ENCODE measurements at regions not wholly inside any gene's neighbourhood (a gene's known extent, or its start where the extent isn't known, plus 50 kb on each side); places are given as distances from the start of the nearest gene placed in this dataset.

- no peak for DNase-seq
- no peak for TF ChIP-seq POLR2A (IDR thresholded peaks at IDR 0.05; ENCODE audit: low read length)
- TF ChIP-seq GATA1 (IDR thresholded peaks at IDR 0.05; ENCODE audit: low read depth, low read length) = no peak
Measured at GRCh38 chr18:10009321-10010144, 95.7 kb downstream of the VAPA start.

GRCh38 chr18:10010611-10011015 lies 96.8 kb downstream of the VAPA start:
- TF ChIP-seq GATA1 (IDR thresholded peaks at IDR 0.05; ENCODE audit: low read depth, low read length) = no peak
- no peak for TF ChIP-seq POLR2A (IDR thresholded peaks at IDR 0.05; ENCODE audit: low read length)
- no peak for DNase-seq

GRCh38 chr18:10011061-10011460 lies 97.2 kb downstream of the VAPA start:
- TF ChIP-seq GATA1 (IDR thresholded peaks at IDR 0.05; ENCODE audit: low read depth, low read length) (no peak), POLR2A (IDR thresholded peaks at IDR 0.05; ENCODE audit: low read length) (no peak)
- DNase-seq = no peak

- TF ChIP-seq GATA1 (IDR thresholded peaks at IDR 0.05; ENCODE audit: low read depth, low read length) = no peak
- no peak for TF ChIP-seq POLR2A (IDR thresholded peaks at IDR 0.05; ENCODE audit: low read length)
- no peak for DNase-seq
Measured at GRCh38 chr18:10011751-10012150, 97.9 kb downstream of the VAPA start.

- TF ChIP-seq POLR2A (IDR thresholded peaks at IDR 0.05; ENCODE audit: low read length) (no peak), GATA1 (IDR thresholded peaks at IDR 0.05; ENCODE audit: low read depth, low read length) (no peak)
- no peak for DNase-seq
Measured at GRCh38 chr18:10012526-10012925, 98.7 kb downstream of the VAPA start.

GRCh38 chr18:10013621-10014543 lies 100.1 kb downstream of the VAPA start:
- TF ChIP-seq POLR2A (IDR thresholded peaks at IDR 0.05; ENCODE audit: low read length) = no peak
- TF ChIP-seq GATA1 (IDR thresholded peaks at IDR 0.05; ENCODE audit: low read depth, low read length) = no peak
- DNase-seq = no peak

GRCh38 chr18:10015288-10015701 lies 101.5 kb downstream of the VAPA start:
- TF ChIP-seq GATA1 (IDR thresholded peaks at IDR 0.05; ENCODE audit: low read depth, low read length) = no peak
- no peak for TF ChIP-seq POLR2A (IDR thresholded peaks at IDR 0.05; ENCODE audit: low read length)
- DNase-seq = no peak

GRCh38 chr18:10015941-10016819 lies 102.4 kb downstream of the VAPA start:
- TF ChIP-seq GATA1 (IDR thresholded peaks at IDR 0.05; ENCODE audit: low read depth, low read length) (no peak), POLR2A (IDR thresholded peaks at IDR 0.05; ENCODE audit: low read length) (no peak)
- no peak for DNase-seq

- no peak for DNase-seq
- no peak for TF ChIP-seq POLR2A (IDR thresholded peaks at IDR 0.05; ENCODE audit: low read length)
- TF ChIP-seq GATA1 (IDR thresholded peaks at IDR 0.05; ENCODE audit: low read depth, low read length) = no peak
Measured at GRCh38 chr18:10017043-10017442, 103.2 kb downstream of the VAPA start.

GRCh38 chr18:10018289-10018688 lies 104.5 kb downstream of the VAPA start:
- TF ChIP-seq GATA1 (IDR thresholded peaks at IDR 0.05; ENCODE audit: low read depth, low read length) (no peak), POLR2A (IDR thresholded peaks at IDR 0.05; ENCODE audit: low read length) (no peak)
- no peak for DNase-seq

GRCh38 chr18:10020171-10020570 lies 106.4 kb downstream of the VAPA start:
- DNase-seq = no peak
- TF ChIP-seq GATA1 (IDR thresholded peaks at IDR 0.05; ENCODE audit: low read depth, low read length) = no peak
- no peak for TF ChIP-seq POLR2A (IDR thresholded peaks at IDR 0.05; ENCODE audit: low read length)

GRCh38 chr18:10022365-10022764 lies 108.5 kb downstream of the VAPA start:
- TF ChIP-seq POLR2A (IDR thresholded peaks at IDR 0.05; ENCODE audit: low read length) = no peak
- TF ChIP-seq GATA1 (IDR thresholded peaks at IDR 0.05; ENCODE audit: low read depth, low read length) = no peak
- DNase-seq = no peak

GRCh38 chr18:10023853-10024570 lies 110.2 kb downstream of the VAPA start:
- DNase-seq = no peak
- no peak for TF ChIP-seq GATA1 (IDR thresholded peaks at IDR 0.05; ENCODE audit: low read depth, low read length)

All from erythroblast (primary cell).